GM19452 (cell line): ENCODE measurements at regions not wholly inside any gene's neighbourhood (a gene's known extent, or its start where the extent isn't known, plus 50 kb on each side); places are given as distances from the start of the nearest gene placed in this dataset.
"Not testable (repeated sequence)": the region's sequence is repeated elsewhere in the genome, so short reads cannot be mapped to it uniquely, and the experiment has no call there.

Experiments used
- ATAC-seq: cut with Tn5 transposase; IDR thresholded peaks from one replicate; pipeline ENCODE4 v1.9.1; 2021; ENCODE audit not compliant: unreplicated experiment

- no peak for ATAC-seq
These were observed 1580.4 kb upstream of the PRR20A start for GRCh38 chr13:55560331-55560730.

DNA sequence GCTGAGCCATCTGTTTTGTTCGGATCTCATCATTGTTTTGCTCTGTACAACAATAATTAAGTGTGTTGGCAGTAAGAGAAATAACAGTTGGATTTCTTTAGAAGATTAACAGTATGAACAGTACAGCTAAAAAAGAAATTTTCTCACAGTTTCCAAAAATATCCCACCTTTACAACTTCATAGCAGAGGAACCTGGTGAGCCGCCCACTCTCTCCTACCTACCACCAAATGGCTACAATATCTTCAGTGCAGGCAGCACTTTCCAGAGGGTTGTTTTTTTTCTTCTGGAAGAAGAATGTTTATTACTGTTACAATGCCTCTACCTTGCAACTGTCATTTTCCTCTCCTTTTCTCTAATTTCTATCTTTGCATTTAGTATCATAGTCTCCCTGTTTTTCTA, 1577.5 kb upstream of the PRR20A start:
- no peak for ATAC-seq

DNA sequence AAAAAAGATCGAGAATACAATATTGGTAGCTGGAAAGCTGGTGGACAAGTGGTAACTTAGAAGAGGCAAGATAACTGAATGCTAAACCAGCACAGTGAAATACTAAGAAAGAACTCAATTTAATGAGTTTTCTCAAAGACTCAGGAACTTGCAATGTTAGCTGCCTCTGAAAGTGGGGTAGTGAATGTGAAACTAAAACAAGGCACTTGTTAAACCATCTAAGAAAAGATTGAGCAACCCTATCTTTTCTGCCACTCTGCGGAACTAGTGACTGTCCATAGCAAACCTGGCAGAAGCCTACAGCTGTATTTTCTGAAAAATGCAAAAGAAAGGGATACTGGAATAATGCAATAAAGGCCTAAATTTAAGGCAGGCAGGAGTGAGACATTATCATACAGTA, 1574.4 kb upstream of the PRR20A start:
- ATAC-seq: no peak

- ATAC-seq: no peak
These were observed 1573.9 kb upstream of the PRR20A start for GRCh38 chr13:55566779-55567178.

DNA sequence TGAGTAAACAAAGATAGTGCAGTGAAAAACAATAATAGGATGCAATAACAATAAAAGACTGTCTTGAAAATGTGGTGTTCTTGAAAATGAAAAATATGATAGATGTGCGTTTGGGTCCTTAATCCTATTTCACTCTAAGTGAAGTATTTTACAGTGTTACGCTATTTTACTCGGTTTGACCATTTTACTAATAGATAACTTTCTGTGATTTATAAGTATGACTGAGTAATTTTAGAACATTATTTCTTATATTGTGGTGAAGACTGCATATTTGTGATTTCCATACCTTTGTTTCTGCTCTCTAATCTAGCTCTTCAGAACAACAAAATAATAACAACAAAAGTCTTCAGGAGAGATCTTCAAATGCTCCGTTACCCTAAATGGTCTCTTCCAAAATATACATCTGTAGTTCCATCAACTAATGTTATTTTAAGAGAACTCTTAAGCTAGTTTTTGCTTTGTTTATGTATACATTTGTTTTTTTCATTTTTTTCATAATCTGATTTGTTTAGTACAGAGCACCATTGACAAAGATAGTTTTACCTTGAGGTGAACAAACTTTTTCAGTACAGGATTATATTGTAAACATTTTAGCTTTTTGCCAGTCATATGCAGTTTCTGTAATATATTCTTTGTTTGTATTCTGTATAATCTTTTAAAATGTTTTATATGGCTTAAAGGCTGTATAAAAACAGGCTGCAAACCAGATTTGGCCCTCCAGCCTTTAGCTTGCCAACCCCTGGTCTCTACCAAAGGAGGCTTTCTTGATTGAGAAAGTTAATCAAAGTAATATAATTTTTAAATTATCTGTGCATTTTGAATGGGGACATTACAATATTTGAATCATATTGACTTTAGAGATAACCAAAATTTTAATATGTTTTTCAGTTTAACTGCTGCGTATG, 1572.7 kb upstream of the PRR20A start:
- no peak for ATAC-seq

GRCh38 chr13:55569082-55569481, 1571.6 kb upstream of the PRR20A start:
- no peak for ATAC-seq

- no peak for ATAC-seq
These were observed 1571.2 kb upstream of the PRR20A start for GRCh38 chr13:55569514-55569913.

- no peak for ATAC-seq
These were observed 1570.3 kb upstream of the PRR20A start for GRCh38 chr13:55570371-55570770.

- ATAC-seq: no peak
These were observed 1569.4 kb upstream of the PRR20A start for GRCh38 chr13:55571237-55571867.

GRCh38 chr13:55572408-55572807, 1568.3 kb upstream of the PRR20A start:
- ATAC-seq: no peak

GRCh38 chr13:55572862-55573261, 1567.9 kb upstream of the PRR20A start:
- ATAC-seq: no peak

GRCh38 chr13:55573565-55573964, 1567.2 kb upstream of the PRR20A start:
- no peak for ATAC-seq

GRCh38 chr13:55576389-55576788, 1564.3 kb upstream of the PRR20A start:
- no peak for ATAC-seq

DNA sequence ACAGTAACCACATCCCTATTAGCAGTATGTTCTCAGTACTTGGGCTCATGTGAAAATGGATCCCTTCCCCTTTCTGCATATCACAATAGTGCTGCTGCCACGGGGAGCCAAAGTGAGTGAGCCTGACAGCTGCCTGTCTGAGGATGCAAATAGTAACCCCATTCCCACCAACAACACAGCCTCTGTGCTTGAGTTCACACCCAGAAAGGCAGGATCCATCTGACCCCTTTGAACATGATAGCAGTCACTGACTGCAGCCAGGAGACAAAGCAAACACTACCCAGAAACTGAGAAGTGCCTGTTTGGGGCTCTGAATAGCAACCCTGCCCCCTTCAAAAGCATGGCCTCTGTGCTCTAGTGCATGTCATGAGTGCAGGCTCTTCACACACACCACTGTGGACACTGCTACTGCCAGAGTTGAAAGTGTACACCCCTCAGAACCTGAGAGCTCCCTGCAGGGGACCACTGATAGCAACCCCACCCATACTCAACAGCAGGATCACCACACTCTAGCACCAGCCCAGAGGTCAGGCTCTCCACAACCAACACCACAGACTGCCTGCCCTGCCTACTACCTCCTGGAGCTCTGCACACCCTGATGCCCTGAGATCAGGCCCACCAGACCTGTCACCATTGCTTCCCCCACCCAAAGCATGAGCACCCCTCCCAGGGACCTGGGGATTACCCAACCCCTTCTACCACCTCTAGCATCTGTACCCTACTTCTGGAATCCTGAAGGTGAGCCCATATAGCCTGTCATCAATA, 1563.5 kb upstream of the PRR20A start:
- ATAC-seq: no peak

DNA sequence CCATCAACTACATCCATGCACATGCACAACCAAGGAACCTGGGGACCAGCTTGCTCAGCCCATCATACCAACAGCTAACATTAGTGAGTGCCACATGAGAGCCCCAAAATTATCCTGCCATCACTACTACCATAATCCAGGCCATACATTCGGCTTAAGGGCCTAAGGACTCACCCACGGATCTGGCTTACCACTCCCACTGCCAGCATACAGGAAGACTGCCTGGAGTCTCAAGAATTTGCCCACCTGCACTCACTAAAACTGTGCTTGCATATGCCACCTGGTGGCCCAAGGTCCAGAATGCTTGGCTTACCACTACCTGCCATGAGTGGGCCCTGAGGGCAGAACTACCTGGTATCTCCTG, 1562.9 kb upstream of the PRR20A start:
- ATAC-seq: no peak

GRCh38 chr13:55582294-55582693, 1558.4 kb upstream of the PRR20A start:
- ATAC-seq: not testable (repeated sequence)

DNA sequence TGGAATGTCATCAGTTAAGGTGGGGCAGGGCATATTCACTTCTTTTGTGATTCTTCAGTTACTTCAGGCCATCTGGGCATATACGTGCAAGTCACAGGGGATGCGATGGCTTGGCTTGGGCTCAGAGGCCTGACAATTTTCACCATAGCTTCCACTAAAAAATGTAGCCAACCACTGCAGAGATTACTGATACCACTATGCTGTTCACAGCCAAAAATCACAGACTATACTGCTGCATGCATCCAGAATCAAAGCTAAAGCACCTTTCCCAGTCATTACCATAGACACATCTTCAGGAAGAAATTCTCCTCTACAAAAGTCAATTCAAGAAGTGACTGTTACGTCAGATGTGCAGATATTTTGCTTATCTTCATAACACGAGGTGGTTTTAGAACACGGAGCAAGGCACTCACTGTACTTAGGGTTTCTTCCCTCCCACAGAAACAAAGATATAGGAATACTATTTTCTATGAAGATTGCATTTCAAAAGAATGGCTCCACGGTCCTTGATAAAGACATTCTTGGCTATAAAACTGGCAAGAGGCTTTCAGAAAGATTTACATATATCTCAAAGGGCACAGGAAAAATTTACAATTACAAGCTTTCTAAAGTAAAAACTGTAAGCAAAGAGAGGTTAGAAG, 1556.6 kb upstream of the PRR20A start:
- ATAC-seq: no peak

GRCh38 chr13:55602784-55603183, 1537.9 kb upstream of the PRR20A start:
- ATAC-seq: no peak

DNA sequence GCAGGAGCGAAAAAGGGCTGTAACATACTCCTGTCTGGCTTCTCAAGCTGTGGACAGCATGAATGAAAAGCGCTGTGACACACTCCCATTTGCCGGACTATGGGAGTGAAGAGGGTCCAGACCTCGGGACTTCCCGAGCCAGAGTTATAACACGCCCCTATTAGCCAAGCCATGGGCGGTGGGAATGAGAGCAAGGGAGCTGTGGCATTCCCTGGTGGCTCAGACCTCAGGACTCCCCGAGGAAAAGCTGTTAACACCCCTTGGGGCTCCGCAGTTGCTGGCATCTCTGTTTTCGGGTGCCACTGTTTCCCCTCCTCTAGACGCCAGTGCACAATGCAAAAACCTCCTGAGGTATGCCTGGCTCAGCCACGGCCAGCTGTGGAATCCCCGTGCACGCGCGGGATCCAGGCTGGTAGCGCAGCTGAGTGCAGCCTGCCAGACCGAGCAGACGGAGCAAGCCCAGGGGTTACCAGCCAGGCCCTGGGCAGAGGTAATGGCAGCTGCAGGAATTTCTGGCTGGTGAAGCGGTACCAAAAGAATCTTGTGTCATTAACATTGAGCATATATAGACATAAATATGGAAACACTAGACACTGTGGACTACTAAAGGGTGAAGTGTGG, 1534.6 kb upstream of the PRR20A start:
- no peak for ATAC-seq

- no peak for ATAC-seq
These were observed 1527.1 kb upstream of the PRR20A start for GRCh38 chr13:55613429-55614187.
